ENCODE measurements at regions not wholly inside any gene's neighbourhood (a gene's known extent, or its start where the extent isn't known, plus 50 kb on each side); places are given as distances from the start of the nearest gene placed in this dataset.

GRCh38 chr20:12916699-12917098 lies 92.1 kb upstream of the SPTLC3 start:
- Histone ChIP-seq H3K36me3 (ENCODE audit: low read depth, low read length) (no peaks in the 10 kb centered on the region), H3K4me3 (ENCODE audit: low read length) (no peak overlapping the region), H3K9ac (ENCODE audit: low read length) (no peak overlapping the region), H4K20me1 (ENCODE audit: low read length) (no peaks in the 10 kb centered on the region), H3K9me3 (ENCODE audit: low read length) (no peaks in the 10 kb centered on the region), H3K27ac (ENCODE audit: low read length) (no peak overlapping the region), H3F3A (ENCODE audit: low read length, unreplicated experiment) (no peaks in the 10 kb centered on the region), H3K4me2 (ENCODE audit: low read length) (no peak overlapping the region), H2AFZ (ENCODE audit: low read length) (no peak overlapping the region), H3K4me1 (ENCODE audit: insufficient read depth, low read length) (no peaks in the 10 kb centered on the region), H3K27me3 (ENCODE audit: low read length) (peaks cover 32% of the 10 kb centered on the region), H3K9me2 (replicated peaks; ENCODE audit: low read length) (no peaks in the 10 kb centered on the region), H3K79me2 (ENCODE audit: low read length) (no peaks in the 10 kb centered on the region)
- ChIA-PET POLR2A (ENCODE audit: unreplicated experiment) (interaction anchor here (0.6 kb wide), 1 partner anchor 47 kb away, joined by 3 read pairs; no protein-coding TSS in a partner anchor), CTCF (no interaction called here)
- ATAC-seq, result no peak
- intact Hi-C loops (cut with micrococcal nuclease), result no loop called here
- no TSS peak for BruUV-seq (replicated peaks)
- DNase-seq, result no peak
- TF ChIP-seq EZH2phosphoT487 (IDR thresholded peaks at IDR 0.05; ENCODE audit: borderline replicate concordance, low read length) (no peak), EZH2 (IDR thresholded peaks at IDR 0.05; ENCODE audit: low read length, unreplicated experiment) (no peak), CTCF (conservative IDR thresholded peaks at IDR 0.05; ENCODE audit: low read depth, low read length) (no peak)

GRCh38 chr20:12924126-12924525 lies 84.6 kb upstream of the SPTLC3 start:
- intact Hi-C loops (cut with micrococcal nuclease), result no loop called here
- BruUV-seq (replicated peaks), result no TSS peak
- Histone ChIP-seq H3F3A (ENCODE audit: low read length, unreplicated experiment) (peaks cover 6% of the 10 kb centered on the region), H3K79me2 (ENCODE audit: low read length) (no peaks in the 10 kb centered on the region), H3K9ac (ENCODE audit: low read length) (no peak overlapping the region), H3K4me2 (ENCODE audit: low read length) (no peak overlapping the region), H3K27ac (ENCODE audit: low read length) (no peak overlapping the region), H3K4me1 (ENCODE audit: insufficient read depth, low read length) (peaks cover 37% of the 10 kb centered on the region), H3K9me2 (replicated peaks; ENCODE audit: low read length) (no peaks in the 10 kb centered on the region), H3K36me3 (ENCODE audit: low read depth, low read length) (no peaks in the 10 kb centered on the region), H3K4me3 (ENCODE audit: low read length) (no peak overlapping the region), H2AFZ (ENCODE audit: low read length) (no peak overlapping the region), H3K9me3 (ENCODE audit: low read length) (no peaks in the 10 kb centered on the region), H4K20me1 (ENCODE audit: low read length) (no peaks in the 10 kb centered on the region), H3K27me3 (ENCODE audit: low read length) (no peaks in the 10 kb centered on the region)
- CTCF ChIA-PET, result interaction anchor here (0.6 to 1.9 kb wide), 3 partner anchors 21 to 107 kb away, joined by 3 to 12 read pairs (median 6); no protein-coding TSS in a partner anchor
- no peak for DNase-seq
- TF ChIP-seq CTCF (conservative IDR thresholded peaks at IDR 0.05; ENCODE audit: low read depth, low read length), result no peak
- no peak for TF ChIP-seq EZH2phosphoT487 (IDR thresholded peaks at IDR 0.05; ENCODE audit: borderline replicate concordance, low read length)
- no peak for TF ChIP-seq EZH2 (IDR thresholded peaks at IDR 0.05; ENCODE audit: low read length, unreplicated experiment)
- POLR2A ChIA-PET (ENCODE audit: unreplicated experiment), result no interaction called here
- ATAC-seq, result no peak

GRCh38 chr20:12925210-12925755 lies 83.5 kb upstream of the SPTLC3 start:
- intact Hi-C loops (cut with micrococcal nuclease), result loop anchor here (1.0 to 5.0 kb wide), 3 partner anchors 41 to 627 kb away; no protein-coding TSS in a partner anchor
- Histone ChIP-seq H3F3A (ENCODE audit: low read length, unreplicated experiment) (peaks cover 16% of the 10 kb centered on the region), H3K79me2 (ENCODE audit: low read length) (no peaks in the 10 kb centered on the region), H3K9ac (ENCODE audit: low read length) (no peak overlapping the region), H3K27ac (ENCODE audit: low read length) (no peak overlapping the region), H3K4me1 (ENCODE audit: insufficient read depth, low read length) (peaks cover 49% of the 10 kb centered on the region), H4K20me1 (ENCODE audit: low read length) (no peaks in the 10 kb centered on the region), H3K27me3 (ENCODE audit: low read length) (no peaks in the 10 kb centered on the region), H3K9me2 (replicated peaks; ENCODE audit: low read length) (no peaks in the 10 kb centered on the region), H3K9me3 (ENCODE audit: low read length) (no peaks in the 10 kb centered on the region), H3K36me3 (ENCODE audit: low read depth, low read length) (no peaks in the 10 kb centered on the region), H2AFZ (ENCODE audit: low read length) (peak overlapping the region; percentile 72), H3K4me3 (ENCODE audit: low read length) (no peak overlapping the region), H3K4me2 (ENCODE audit: low read length) (peak overlapping the region; percentile 64)
- DNase-seq (peak; percentile 92), ATAC-seq (peak; percentile 27)
- TF ChIP-seq CTCF (conservative IDR thresholded peaks at IDR 0.05; ENCODE audit: low read depth, low read length), result peak; percentile 99
- no peak for TF ChIP-seq EZH2 (IDR thresholded peaks at IDR 0.05; ENCODE audit: low read length, unreplicated experiment)
- no peak for TF ChIP-seq EZH2phosphoT487 (IDR thresholded peaks at IDR 0.05; ENCODE audit: borderline replicate concordance, low read length)
- no TSS peak for BruUV-seq (replicated peaks)
- POLR2A ChIA-PET (ENCODE audit: unreplicated experiment), result interaction anchor here (0.6 kb wide), 1 partner anchor 113 kb away, joined by 4 read pairs; no protein-coding TSS in a partner anchor
- CTCF ChIA-PET, result interaction anchor here (0.5 to 1.9 kb wide), 7 partner anchors 39 to 621 kb away, joined by 3 to 12 read pairs (median 5); no protein-coding TSS in a partner anchor

Data from PC-3 (cell line).